SH-SY5Y (cell line): ENCODE measurements at regions not wholly inside any gene's neighbourhood (a gene's known extent, or its start where the extent isn't known, plus 50 kb on each side); places are given as distances from the start of the nearest gene placed in this dataset.

ENCODE experiments used
- GATA2 ChIP-seq: IDR thresholded peaks from 2 replicates; pipeline ENCODE4 v1.6.1; 2011; ENCODE audit warnings: mild to moderate bottlenecking, low read depth, low read length
- GATA3 ChIP-seq: IDR thresholded peaks from 2 replicates; pipeline ENCODE4 v1.6.1; 2011; ENCODE audit warnings: low read depth, mild to moderate bottlenecking, low read length, moderate library complexity

GRCh38 chr4:143133977-143134376, 50.7 kb upstream of the USP38 start:
- TF ChIP-seq GATA2, result no peak
- TF ChIP-seq GATA3, result no peak
